Naive thymus-derived CD8-positive, alpha-beta T cell (primary cell): ENCODE measurements at regions not wholly inside any gene's neighbourhood (a gene's known extent, or its start where the extent isn't known, plus 50 kb on each side); places are given as distances from the start of the nearest gene placed in this dataset.
"Not testable (repeated sequence)": the region's sequence is repeated elsewhere in the genome, so short reads cannot be mapped to it uniquely, and the experiment has no call there.

ENCODE experiments used
- ATAC-seq, 2 donors: fragments of 150-1000 bp; cut with Tn5 transposase in 1 of 2; sonication (Bioruptor Pico), chemical (Tn5 transposase) in 1 of 2; 1 replicate in 1 of 2; 2 replicates in 1 of 2; pipeline ENCODE4 v1.10.0; 2021; ENCODE audit warnings: mild to moderate bottlenecking in 2 of 2, moderate library complexity in 2 of 2
- POLR2A ChIA-PET: fragments of 350-600 bp; sonication (Branson Sonifier 250); formaldehyde crosslinking; loops from one replicate; lab custom pipeline; 2021; ENCODE audit warnings: antibody characterized with exemption; lab: Charles Lee
- DNase-seq, 10 donors: peaks; one replicate each; pipeline versions ENCODE4 v3.0.0 to v3.0.0-alpha.2; 2020 to 2022
- H3K27ac Mint-ChIP-seq, 10 donors: one replicate each; pipeline ENCODE4 v1.8.0; 2020 to 2022; ENCODE audit warnings: mild to moderate bottlenecking in 10 of 10, mixed read lengths in 10 of 10, moderate library complexity in 4 of 10, inconsistent platforms in 1 of 10
- H3K27me3 Mint-ChIP-seq, 5 donors: one replicate each; pipeline ENCODE4 v1.8.0; 2021 to 2022; ENCODE audit warnings: mixed read lengths in 5 of 5
- H3K36me3 Mint-ChIP-seq, 3 donors: one replicate each; pipeline ENCODE4 v1.8.0; 2020 to 2022; ENCODE audit warnings: mixed read lengths in 3 of 3, mild to moderate bottlenecking in 2 of 3, inconsistent platforms in 1 of 3
- H3K4me1 Mint-ChIP-seq, 4 donors: one replicate each; pipeline ENCODE4 v1.8.0; 2021 to 2022; ENCODE audit warnings: mixed read lengths in 4 of 4
- H3K4me3 Mint-ChIP-seq, 10 donors: one replicate each; pipeline ENCODE4 v1.8.0; 2020 to 2022; ENCODE audit warnings: mild to moderate bottlenecking in 10 of 10, mixed read lengths in 10 of 10, moderate library complexity in 6 of 10, inconsistent platforms in 1 of 10
- H3K9me3 Mint-ChIP-seq, 9 donors: one replicate each; pipeline ENCODE4 v1.8.0; 2020 to 2022; ENCODE audit warnings: mixed read lengths in 9 of 9, mild to moderate bottlenecking in 3 of 9, inconsistent platforms in 1 of 9, moderate library complexity in 1 of 9

DNA sequence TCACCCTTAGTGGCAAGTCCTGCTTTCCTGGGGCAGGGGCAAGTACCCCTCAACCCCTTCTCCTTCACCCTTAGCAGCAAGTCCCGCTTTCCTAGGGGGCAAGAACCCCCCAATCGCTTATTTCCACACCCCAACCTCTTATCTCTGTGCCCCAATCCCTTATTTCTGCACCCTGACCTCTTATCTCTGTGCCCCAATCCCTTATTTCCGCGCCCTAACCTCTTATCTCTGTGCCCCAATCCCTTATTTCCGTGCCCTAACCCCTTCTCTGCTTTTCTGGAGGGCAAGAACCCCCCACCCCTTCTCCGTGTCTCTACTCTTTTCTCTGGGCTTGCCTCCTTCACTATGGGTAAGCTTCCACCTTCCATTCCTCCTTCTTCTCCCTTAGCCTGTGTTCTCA, 154.6 kb upstream of the NANOGP8 start:
- H3K36me3 Mint-ChIP-seq = not testable (repeated sequence)

DNA sequence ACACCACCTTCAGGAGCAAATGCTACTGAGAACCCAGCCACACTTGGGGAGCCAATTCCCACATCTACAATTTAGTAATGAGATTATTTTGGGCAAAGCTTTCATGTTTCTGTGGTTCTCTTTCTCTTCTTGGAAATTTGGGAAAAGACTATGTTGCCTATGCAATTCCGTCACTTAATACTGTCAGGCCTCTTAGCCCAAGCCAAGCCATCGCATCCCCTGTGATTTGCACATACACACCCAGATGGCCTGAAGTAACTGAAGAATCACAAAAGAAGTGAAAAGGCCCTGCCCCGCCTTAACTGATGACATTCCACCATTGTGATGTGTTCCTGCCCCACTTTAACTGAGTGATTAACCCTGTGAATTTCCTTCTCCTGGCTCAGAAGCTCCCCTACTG, 153.4 kb upstream of the NANOGP8 start:
- H3K4me3 Mint-ChIP-seq, H3K36me3 Mint-ChIP-seq, POLR2A ChIA-PET, DNase-seq, H3K27ac Mint-ChIP-seq, H3K9me3 Mint-ChIP-seq, ATAC-seq, H3K27me3 Mint-ChIP-seq, H3K4me1 Mint-ChIP-seq: not testable (repeated sequence)

More for the DNA sequence above, 154.6 kb upstream of the NANOGP8 start:
- H3K4me3 Mint-ChIP-seq, DNase-seq, ATAC-seq, H3K27me3 Mint-ChIP-seq, H3K4me1 Mint-ChIP-seq, POLR2A ChIA-PET, H3K27ac Mint-ChIP-seq, H3K9me3 Mint-ChIP-seq: not testable (repeated sequence)

DNA sequence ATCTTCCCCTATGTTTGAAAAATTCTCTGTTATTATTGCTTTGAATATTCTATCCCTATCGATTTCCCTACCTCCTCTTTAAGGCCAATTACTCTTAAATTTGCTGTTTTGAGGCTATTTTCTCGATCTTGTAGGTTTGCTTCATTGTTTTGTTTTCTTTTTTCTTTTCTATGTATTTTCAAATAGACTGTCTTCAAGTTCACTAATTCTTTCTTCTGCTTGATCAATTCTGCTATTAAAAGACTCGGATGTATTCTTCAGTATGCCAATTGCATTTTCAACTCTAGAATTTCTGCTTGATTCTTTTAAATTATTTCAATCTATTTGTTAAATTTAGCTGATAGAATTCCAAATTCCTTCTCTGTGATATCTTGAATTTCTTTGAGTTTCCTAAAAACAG, 144.0 kb upstream of the NANOGP8 start:
- Mint-ChIP-seq H3K27me3 (peaks cover 0 to 3% (median 0%) of the 10 kb centered on the region in 5 donors), H3K4me1 (no peaks in the 10 kb centered on the region), H3K4me3 (no peak overlapping the region), H3K27ac (no peak overlapping the region), H3K36me3 (peaks cover 0 to 40% (median 14%) of the 10 kb centered on the region in 3 donors), H3K9me3 (peaks cover 10 to 49% (median 27%) of the 10 kb centered on the region in 9 donors)
- DNase-seq = no peak
- no peak for ATAC-seq
- POLR2A ChIA-PET = no interaction called here

DNA sequence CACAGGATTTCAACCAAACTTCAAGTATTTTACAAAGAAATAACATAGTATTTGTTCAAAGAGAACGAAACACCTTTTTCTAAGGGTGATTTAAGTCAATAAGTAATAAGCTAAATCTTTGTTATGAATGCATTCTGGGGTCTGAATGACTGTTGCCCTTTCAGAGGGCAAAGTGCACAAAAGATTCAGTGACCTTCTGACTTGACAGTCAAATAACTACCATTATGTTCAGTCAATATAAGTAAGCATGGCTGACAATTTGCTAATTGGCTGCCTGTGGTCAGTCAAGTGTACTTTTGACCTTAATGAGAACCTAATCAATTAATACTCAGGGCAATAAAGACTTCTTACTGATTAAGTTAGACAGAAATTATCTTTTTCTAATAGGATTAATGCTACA, 133.1 kb upstream of the NANOGP8 start:
- Mint-ChIP-seq H3K27ac (no peak overlapping the region), H3K9me3 (no peaks in the 10 kb centered on the region), H3K4me1 (no peaks in the 10 kb centered on the region), H3K4me3 (no peak overlapping the region), H3K36me3 (peaks cover 0 to 2% (median 0%) of the 10 kb centered on the region in 3 donors), H3K27me3 (no peaks in the 10 kb centered on the region)
- DNase-seq = no peak
- no peak for ATAC-seq
- POLR2A ChIA-PET = no interaction called here

DNA sequence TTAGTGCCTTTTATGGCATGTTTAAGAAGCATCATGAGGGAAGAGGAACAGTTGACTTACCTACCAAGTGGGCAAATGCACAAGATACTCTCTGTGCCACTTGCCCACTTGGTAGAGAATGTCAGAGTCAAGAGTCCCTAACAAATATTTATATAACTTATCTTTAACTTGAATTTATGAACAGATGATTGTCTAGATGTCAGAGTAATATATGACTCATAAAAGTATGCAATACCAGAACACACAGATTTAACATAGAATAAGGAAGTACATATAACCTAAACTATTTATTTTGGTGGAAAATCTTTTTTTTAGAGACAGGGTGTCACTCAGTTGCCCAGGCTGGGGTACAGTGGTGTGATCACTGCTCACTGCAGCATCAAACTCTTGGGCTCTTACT, 130.0 kb upstream of the NANOGP8 start:
- no peak overlapping the region for H3K4me3 Mint-ChIP-seq

DNA sequence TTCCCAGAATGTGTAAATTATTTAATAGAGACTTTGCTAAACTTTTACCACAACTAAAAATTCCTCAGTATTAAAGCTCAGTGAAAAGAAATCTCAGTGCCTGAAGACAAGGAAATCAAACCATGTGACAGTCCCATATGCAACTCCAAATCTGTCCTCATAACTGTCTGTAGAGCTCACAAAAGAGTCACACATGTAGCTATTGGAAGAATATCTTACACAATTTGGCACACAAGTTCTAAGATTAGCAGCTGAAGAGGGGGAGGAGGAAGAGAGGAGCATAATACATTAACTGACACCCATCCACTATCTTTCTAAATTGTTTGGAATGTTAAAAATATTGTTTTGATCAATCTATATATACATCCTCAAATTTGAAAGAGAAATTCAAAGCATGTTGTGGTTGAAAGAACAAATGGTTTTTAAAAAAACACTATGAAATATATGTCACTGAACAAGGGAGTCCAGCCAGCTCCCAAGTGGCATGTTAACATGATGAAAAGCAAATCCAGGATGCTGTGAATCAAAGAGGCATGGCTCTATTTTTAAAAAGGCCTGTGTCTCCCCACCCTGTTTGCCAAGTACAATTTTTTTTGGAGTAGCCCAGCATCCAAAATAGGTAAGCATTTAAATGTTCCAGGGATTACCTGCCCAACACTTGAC, 126.3 kb upstream of the NANOGP8 start:
- Mint-ChIP-seq H3K4me1 (no peaks in the 10 kb centered on the region), H3K36me3 (peaks cover 0 to 5% (median 0%) of the 10 kb centered on the region in 3 donors), H3K27ac (no peak overlapping the region), H3K9me3 (peaks cover 0 to 2% (median 0%) of the 10 kb centered on the region in 9 donors), H3K27me3 (peaks cover 0 to 2% (median 0%) of the 10 kb centered on the region in 5 donors), H3K4me3 (no peak overlapping the region)
- ATAC-seq = no peak
- POLR2A ChIA-PET = no interaction called here
- no peak for DNase-seq

More for the DNA sequence above, 130.0 kb upstream of the NANOGP8 start:
- H3K27me3 Mint-ChIP-seq = peaks cover 0 to 2% (median 0%) of the 10 kb centered on the region in 5 donors
- H3K27ac Mint-ChIP-seq = no peak overlapping the region
- no peaks in the 10 kb centered on the region for H3K4me1 Mint-ChIP-seq
- POLR2A ChIA-PET = no interaction called here
- DNase-seq (no peak), ATAC-seq (no peak)
- H3K9me3 Mint-ChIP-seq = no peaks in the 10 kb centered on the region
- peaks cover 0 to 4% (median 0%) of the 10 kb centered on the region in 3 donors for H3K36me3 Mint-ChIP-seq

DNA sequence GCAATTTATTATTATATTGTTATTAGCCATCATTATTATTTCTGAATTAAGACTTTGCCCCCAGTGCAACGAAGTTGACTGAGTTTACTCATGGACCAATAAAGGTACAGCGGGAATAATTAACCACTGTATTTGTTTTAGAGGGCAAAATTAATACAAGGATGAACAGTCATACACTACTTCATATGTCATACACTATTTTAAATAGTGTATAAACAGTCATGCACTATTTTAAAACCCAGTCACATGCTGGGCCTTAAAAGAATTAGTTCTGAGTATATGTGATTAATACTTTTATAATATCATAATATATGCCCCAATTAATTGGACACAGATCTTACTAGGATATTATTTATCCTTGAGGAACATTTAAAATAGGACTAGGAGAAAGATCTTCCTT, 125.3 kb upstream of the NANOGP8 start:
- no peak for ATAC-seq
- Mint-ChIP-seq H3K27me3 (peaks cover 0 to 2% (median 0%) of the 10 kb centered on the region in 5 donors), H3K36me3 (peaks cover 0 to 6% (median 0%) of the 10 kb centered on the region in 3 donors), H3K9me3 (peaks cover 0 to 2% (median 0%) of the 10 kb centered on the region in 9 donors), H3K4me3 (no peak overlapping the region), H3K4me1 (no peaks in the 10 kb centered on the region), H3K27ac (no peak overlapping the region)
- DNase-seq = no peak
- POLR2A ChIA-PET = no interaction called here

DNA sequence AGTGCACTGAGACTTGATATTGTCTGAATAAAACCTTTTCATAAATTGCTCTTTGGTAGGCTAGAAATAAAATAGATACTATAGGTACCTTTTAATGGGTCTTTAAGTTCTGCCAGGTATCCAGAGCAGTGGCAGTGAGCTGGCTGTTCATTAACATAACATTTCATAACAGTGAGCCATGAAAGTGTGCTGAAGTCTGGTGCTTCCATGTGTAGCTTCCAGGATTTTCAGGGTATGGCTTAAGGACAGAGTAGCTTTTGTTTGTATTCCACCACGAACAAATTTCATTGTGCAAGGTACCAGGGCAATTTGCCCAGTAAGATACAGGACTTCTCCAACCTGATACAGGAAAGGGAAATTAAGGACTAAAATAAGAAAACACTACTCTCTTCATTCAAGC, 124.7 kb upstream of the NANOGP8 start:
- Mint-ChIP-seq H3K4me1 (no peaks in the 10 kb centered on the region), H3K36me3 (peaks cover 0 to 6% (median 0%) of the 10 kb centered on the region in 3 donors), H3K27me3 (peaks cover 0 to 2% (median 0%) of the 10 kb centered on the region in 5 donors), H3K27ac (no peak overlapping the region), H3K9me3 (peaks cover 0 to 2% (median 0%) of the 10 kb centered on the region in 9 donors), H3K4me3 (no peak overlapping the region)
- POLR2A ChIA-PET = no interaction called here
- ATAC-seq (no peak), DNase-seq (no peak)

DNA sequence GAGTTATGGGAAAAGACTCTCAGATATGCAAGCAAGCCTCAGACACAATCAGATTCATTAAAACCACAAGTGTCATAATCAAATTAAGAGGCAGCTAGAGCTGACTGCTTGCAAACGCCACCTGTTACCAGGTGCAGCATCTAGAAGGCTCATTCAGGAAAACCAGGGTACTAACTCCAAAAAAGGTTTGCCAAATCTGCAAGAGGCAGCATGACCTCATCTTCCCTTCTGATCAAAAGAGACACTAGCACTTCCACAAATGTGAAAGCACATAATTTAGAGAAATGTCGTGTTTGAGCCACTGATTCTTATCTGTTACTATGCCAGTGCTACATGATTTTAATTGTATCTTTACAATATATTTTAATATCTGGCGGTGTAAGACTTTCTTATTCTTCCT, 123.3 kb upstream of the NANOGP8 start:
- Mint-ChIP-seq H3K4me1 (no peaks in the 10 kb centered on the region), H3K27me3 (peaks cover 0 to 2% (median 0%) of the 10 kb centered on the region in 5 donors), H3K36me3 (peaks cover 0 to 5% (median 0%) of the 10 kb centered on the region in 3 donors), H3K27ac (no peak overlapping the region), H3K4me3 (no peak overlapping the region), H3K9me3 (peaks cover 0 to 2% (median 0%) of the 10 kb centered on the region in 9 donors)
- DNase-seq (no peak), ATAC-seq (no peak)
- POLR2A ChIA-PET = no interaction called here

DNA sequence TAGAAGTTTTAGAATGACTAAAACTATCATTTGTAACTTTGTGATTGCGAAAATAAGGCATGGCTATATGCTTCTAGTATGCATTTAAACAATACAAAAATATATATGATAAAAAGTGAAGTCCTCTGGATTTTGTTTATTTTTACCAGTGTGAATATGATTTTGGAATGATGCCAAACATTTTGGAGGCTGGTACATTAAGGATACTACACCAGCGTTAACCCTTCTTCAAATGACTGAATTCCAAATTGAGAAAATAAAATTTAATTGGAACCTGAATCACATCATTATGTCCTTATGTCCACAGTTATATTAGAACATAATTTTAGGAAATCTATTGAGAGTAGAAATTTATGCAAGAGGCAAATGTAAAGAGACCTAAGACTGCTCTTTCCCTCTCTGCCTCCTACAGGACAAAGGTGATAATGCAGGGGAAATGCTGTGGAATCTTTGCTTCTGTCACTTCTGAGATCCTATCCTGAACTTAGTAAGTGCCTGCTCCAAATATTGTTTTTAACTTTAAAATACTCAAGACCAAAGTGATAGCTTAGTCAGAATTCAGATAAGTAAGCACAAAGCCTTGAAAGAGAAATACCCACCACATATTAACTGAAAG, 121.1 kb upstream of the NANOGP8 start:
- Mint-ChIP-seq H3K27ac (no peak overlapping the region), H3K36me3 (peaks cover 0 to 1% (median 0%) of the 10 kb centered on the region in 3 donors), H3K9me3 (peaks cover 0 to 2% (median 0%) of the 10 kb centered on the region in 9 donors), H3K4me3 (no peak overlapping the region), H3K4me1 (no peaks in the 10 kb centered on the region), H3K27me3 (peaks cover 0 to under 1% (median 0%) of the 10 kb centered on the region in 5 donors)
- POLR2A ChIA-PET = no interaction called here
- DNase-seq (no peak), ATAC-seq (no peak)

DNA sequence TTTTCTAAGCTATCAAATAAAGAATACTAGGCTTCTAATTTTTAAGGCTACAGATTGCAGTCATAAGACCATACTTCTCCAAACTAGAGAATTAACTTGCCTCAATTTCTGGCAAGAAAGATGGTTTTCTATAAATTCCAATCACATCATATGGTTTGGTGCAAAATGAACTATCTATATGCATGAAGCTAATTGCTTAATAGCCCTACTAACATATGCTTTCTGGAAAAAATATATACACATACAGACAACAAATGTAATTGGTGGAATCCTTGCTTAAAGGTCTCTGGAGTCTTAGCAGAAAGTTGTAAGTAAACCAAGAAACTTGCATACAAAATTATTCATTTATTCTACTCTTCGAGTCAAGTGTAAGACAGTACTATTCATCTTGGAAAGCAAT, 113.1 kb upstream of the NANOGP8 start:
- peaks cover 0 to 3% (median 0%) of the 10 kb centered on the region in 5 donors for H3K27me3 Mint-ChIP-seq
- DNase-seq (no peak), ATAC-seq (no peak)
- H3K36me3 Mint-ChIP-seq = no peaks in the 10 kb centered on the region
- H3K27ac Mint-ChIP-seq = no peak overlapping the region
- peaks cover 0 to 4% (median 0%) of the 10 kb centered on the region in 9 donors for H3K9me3 Mint-ChIP-seq
- no peaks in the 10 kb centered on the region for H3K4me1 Mint-ChIP-seq
- POLR2A ChIA-PET = no interaction called here
- H3K4me3 Mint-ChIP-seq = no peak overlapping the region

DNA sequence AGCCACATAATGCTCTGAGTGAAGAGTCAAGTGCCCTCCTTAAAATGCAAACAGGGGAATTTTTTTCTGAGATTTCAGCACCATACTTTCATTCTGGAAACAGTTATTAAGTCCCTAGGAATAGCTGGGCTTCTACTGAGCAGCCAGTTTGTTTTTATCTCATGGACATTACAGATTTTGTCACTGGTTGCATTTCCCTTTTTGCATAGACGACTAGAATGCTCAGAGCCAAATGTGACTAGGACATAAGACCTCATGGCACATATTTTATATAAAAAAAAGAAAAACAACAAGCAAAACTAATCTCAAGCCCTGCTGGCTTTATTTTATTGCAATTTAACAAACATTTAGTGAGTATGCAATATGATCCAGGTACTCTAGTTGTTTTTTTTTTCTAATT, 112.7 kb upstream of the NANOGP8 start:
- DNase-seq (no peak), ATAC-seq (no peak)
- POLR2A ChIA-PET = no interaction called here
- Mint-ChIP-seq H3K9me3 (peaks cover 0 to 5% (median under 1%) of the 10 kb centered on the region in 9 donors), H3K27me3 (peaks cover 0 to 3% (median 0%) of the 10 kb centered on the region in 5 donors), H3K4me1 (no peaks in the 10 kb centered on the region), H3K36me3 (peaks cover 0 to under 1% (median 0%) of the 10 kb centered on the region in 3 donors), H3K27ac (no peak overlapping the region), H3K4me3 (no peak overlapping the region)

DNA sequence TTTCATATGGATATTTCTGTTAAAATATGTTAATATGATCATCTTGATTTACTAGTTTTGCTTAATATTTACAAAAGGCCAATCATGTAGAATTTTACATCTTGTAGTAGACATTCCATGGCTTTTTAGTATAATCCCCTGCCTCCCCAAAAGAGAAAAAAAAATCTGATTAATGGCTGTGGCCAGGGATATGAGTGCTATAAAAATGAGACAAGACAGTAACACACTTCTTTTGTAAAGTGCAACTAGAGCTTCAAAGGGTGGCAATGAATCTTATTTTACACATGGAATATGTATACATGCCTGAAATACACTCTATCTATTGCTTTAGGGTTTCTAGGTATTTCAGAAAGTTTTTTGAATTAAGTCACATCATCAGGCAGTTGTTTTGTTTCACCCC, 112.2 kb upstream of the NANOGP8 start:
- no peak overlapping the region for H3K27ac Mint-ChIP-seq
- H3K36me3 Mint-ChIP-seq = peaks cover 0 to 5% (median 0%) of the 10 kb centered on the region in 3 donors
- no peak for DNase-seq
- no peak for ATAC-seq
- H3K9me3 Mint-ChIP-seq = peaks cover 0 to 9% (median 3%) of the 10 kb centered on the region in 9 donors
- H3K4me3 Mint-ChIP-seq = no peak overlapping the region
- POLR2A ChIA-PET = no interaction called here
- no peaks in the 10 kb centered on the region for H3K4me1 Mint-ChIP-seq
- peaks cover 0 to 3% (median 0%) of the 10 kb centered on the region in 5 donors for H3K27me3 Mint-ChIP-seq
